Keratinocyte (primary cell): ENCODE measurements at regions not wholly inside any gene's neighbourhood (a gene's known extent, or its start where the extent isn't known, plus 50 kb on each side); places are given as distances from the start of the nearest gene placed in this dataset.

Experiments used
- CTCF ChIP-seq, 3 experiments: IDR thresholded peaks in 1 of 3; conservative IDR thresholded peaks in 1 of 3; optimal IDR thresholded peaks in 1 of 3; 2 replicates in 2 of 3; 3 replicates in 1 of 3; pipeline versions ENCODE3 to v1.5.1; 2011; ENCODE audit warnings: low read length in 3 of 3, mild to moderate bottlenecking in 3 of 3, moderate library complexity in 2 of 3, control low read depth in 1 of 3, inconsistent platforms in 1 of 3; ENCODE audit not compliant: insufficient read depth in 2 of 3; ENCODE audit errors: extremely low read depth in 1 of 3
- EZH2 ChIP-seq: IDR thresholded peaks from one replicate; pipeline ENCODE4 v1.6.1; 2012; ENCODE audit warnings: inconsistent platforms, mild to moderate bottlenecking, low read length, moderate library complexity

GRCh38 chr13:78742659-78743058 is 83.7 kb upstream of the OBI1 start:
- TF ChIP-seq EZH2 = no peak
- no peak for TF ChIP-seq CTCF (optimal IDR thresholded peaks at IDR 0.05 in 1 of 3, IDR thresholded peaks at IDR 0.05 in 1 of 3, conservative IDR thresholded peaks at IDR 0.05 in 1 of 3; ENCODE audit: extremely low read depth in 1 of 3, insufficient read depth in 2 of 3, low read length in 3 of 3)
